Panc1 (cell line): ENCODE measurements at regions not wholly inside any gene's neighbourhood (a gene's known extent, or its start where the extent isn't known, plus 50 kb on each side); places are given as distances from the start of the nearest gene placed in this dataset.

Source experiments
- ATAC-seq: fragments of 200-7000 bp; cut with Tn5 transposase; 2 replicates; pipeline ENCODE4 v1.9.1; 2020; ENCODE audit warnings: mild to moderate bottlenecking, moderate library complexity
- BruUV-seq: library from RNA; stranded (reverse); fragments of 400-500 nt; replicated peaks from 2 replicates; lab custom pipeline; 2021; lab: Mats Ljungman, UMichigan
- CTCF ChIA-PET: fragments of 300-600 bp; sonication (Branson Sonifier 250); formaldehyde crosslinking; loops from one replicate; lab custom pipeline; 2022; ENCODE audit warnings: antibody characterized with exemption; lab: Charles Lee
- POLR2A ChIA-PET: fragments of 300-600 bp; sonication (Branson Sonifier 250); formaldehyde crosslinking; loops from one replicate; lab custom pipeline; 2022; ENCODE audit warnings: antibody characterized with exemption; lab: Charles Lee
- DNase-seq: peaks from one replicate; pipeline ENCODE4 v3.0.0-alpha.2; 2010; ENCODE audit warnings: low read depth, low spot score
- H3K27ac ChIP-seq: 2 replicates; pipeline ENCODE4 v1.5.1; 2011; ENCODE audit warnings: mild to moderate bottlenecking, low read length, inconsistent platforms
- H3K27me3 ChIP-seq: fragments of 200-500 bp; sonication (Bioruptor generic); 2 replicates; pipeline ENCODE4 v1.6.0; 2014; ENCODE audit warnings: low read length, inconsistent platforms; ENCODE audit not compliant: control insufficient read depth, insufficient read depth
- H3K36me3 ChIP-seq: fragments of 200-500 bp; sonication (Bioruptor generic); 2 replicates; pipeline ENCODE4 v1.5.1; 2014; ENCODE audit warnings: inconsistent platforms, mild to moderate bottlenecking, low read length, moderate library complexity; ENCODE audit not compliant: control insufficient read depth, insufficient read depth
- H3K4me1 ChIP-seq: 2 replicates; pipeline ENCODE4 v1.5.1; 2011; ENCODE audit warnings: inconsistent platforms, mild to moderate bottlenecking, low read length, moderate library complexity; ENCODE audit not compliant: control insufficient read depth, insufficient read depth
- H3K4me3 ChIP-seq, 2 experiments: 2 replicates each; pipeline ENCODE4 v1.5.1; 2011 to 2012; ENCODE audit warnings: low read depth in 2 of 2, low read length in 2 of 2, mild to moderate bottlenecking in 2 of 2, inconsistent platforms in 1 of 2, moderate library complexity in 1 of 2
- H3K9me3 ChIP-seq: fragments of 200-500 bp; sonication (Bioruptor generic); 2 replicates; pipeline ENCODE4 v1.5.1; 2014; ENCODE audit warnings: low read depth, mild to moderate bottlenecking, inconsistent platforms, low read length, moderate library complexity; ENCODE audit not compliant: control insufficient read depth, insufficient read depth
- POLR2AphosphoS5 ChIP-seq: IDR thresholded peaks from 2 replicates; pipeline ENCODE4 v1.6.1; 2012; ENCODE audit warnings: mild to moderate bottlenecking, low read depth, low read length, moderate library complexity
- REST ChIP-seq, 2 experiments: IDR thresholded peaks; 2 replicates each; pipeline ENCODE4 v1.6.1; 2011 to 2012; ENCODE audit warnings: low read depth in 2 of 2, control low read depth in 1 of 2, low read length in 1 of 2, mild to moderate bottlenecking in 1 of 2, moderate library complexity in 1 of 2; ENCODE audit not compliant: insufficient read depth in 1 of 2
- SIN3A ChIP-seq: IDR thresholded peaks from 2 replicates; pipeline ENCODE4 v1.6.1; 2012; ENCODE audit warnings: low read depth, mild to moderate bottlenecking, low read length, moderate library complexity, borderline replicate concordance; ENCODE audit not compliant: insufficient read depth
- TCF7L2 ChIP-seq: IDR thresholded peaks from 2 replicates; pipeline ENCODE4 v1.6.1; 2011; ENCODE audit warnings: mild to moderate bottlenecking, low read depth, low read length, inconsistent platforms
- in situ Hi-C: cut with HindIII; loops from 2 replicates; pipeline ENCODE4 v1.10.0; 2016; ENCODE audit warnings: low sequenced_read_pairs, low pct_unique_long_range_greater_than_20kb
- intact Hi-C: fragments of 100-400 bp; cut with micrococcal nuclease; formaldehyde crosslinking; loops from one replicate; pipeline ENCODE4 v1.10.0; 2022; ENCODE audit not compliant: unreplicated experiment
- TF ChIP-seq, protein P1 (sequence below): fragments of 450-650 bp; IDR thresholded peaks from 2 replicates; pipeline ENCODE4 v1.5.1; 2017; ENCODE audit warnings: mild to moderate bottlenecking

DNA sequence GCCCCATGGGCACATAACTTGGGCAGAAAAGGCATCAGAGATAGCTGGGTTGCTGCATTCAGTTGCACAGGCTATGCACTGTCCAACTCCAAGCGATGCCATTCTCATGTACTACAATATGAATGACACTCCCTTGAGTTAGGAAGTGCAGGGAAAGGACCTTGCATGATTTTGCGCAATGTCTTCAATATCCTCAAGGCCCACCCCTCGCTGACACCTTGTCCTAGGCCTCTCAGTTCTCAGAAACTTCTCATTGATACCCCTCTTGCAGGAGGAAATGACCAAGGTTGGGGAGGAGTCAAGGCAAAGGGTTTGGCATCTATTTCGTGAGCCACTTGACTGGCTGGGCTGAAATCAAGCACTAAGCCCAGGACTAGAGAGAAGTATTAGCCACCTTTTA, 70.4 kb downstream of the ARL6IP4 start:
- POLR2A ChIA-PET = interaction anchor here (0.7 kb wide), 1 partner anchor 18 kb away, joined by 5 read pairs; no protein-coding TSS in a partner anchor
- no peaks in the 10 kb centered on the region for H3K36me3 ChIP-seq
- CTCF ChIA-PET = no interaction called here
- peaks cover 5% of the 10 kb centered on the region for H3K4me1 ChIP-seq
- DNase-seq (no peak), ATAC-seq (peak; percentile 43; the same call in 1 of the 2 replicates)
- BruUV-seq = no TSS peak
- no peak for TF ChIP-seq SIN3A
- no peak for TF ChIP-seq REST (IDR thresholded peaks at IDR 0.05; ENCODE audit: insufficient read depth in 1 of 2, low read depth in 2 of 2, low read length in 1 of 2)
- TF ChIP-seq, protein P1, sequence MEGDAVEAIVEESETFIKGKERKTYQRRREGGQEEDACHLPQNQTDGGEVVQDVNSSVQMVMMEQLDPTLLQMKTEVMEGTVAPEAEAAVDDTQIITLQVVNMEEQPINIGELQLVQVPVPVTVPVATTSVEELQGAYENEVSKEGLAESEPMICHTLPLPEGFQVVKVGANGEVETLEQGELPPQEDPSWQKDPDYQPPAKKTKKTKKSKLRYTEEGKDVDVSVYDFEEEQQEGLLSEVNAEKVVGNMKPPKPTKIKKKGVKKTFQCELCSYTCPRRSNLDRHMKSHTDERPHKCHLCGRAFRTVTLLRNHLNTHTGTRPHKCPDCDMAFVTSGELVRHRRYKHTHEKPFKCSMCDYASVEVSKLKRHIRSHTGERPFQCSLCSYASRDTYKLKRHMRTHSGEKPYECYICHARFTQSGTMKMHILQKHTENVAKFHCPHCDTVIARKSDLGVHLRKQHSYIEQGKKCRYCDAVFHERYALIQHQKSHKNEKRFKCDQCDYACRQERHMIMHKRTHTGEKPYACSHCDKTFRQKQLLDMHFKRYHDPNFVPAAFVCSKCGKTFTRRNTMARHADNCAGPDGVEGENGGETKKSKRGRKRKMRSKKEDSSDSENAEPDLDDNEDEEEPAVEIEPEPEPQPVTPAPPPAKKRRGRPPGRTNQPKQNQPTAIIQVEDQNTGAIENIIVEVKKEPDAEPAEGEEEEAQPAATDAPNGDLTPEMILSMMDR = no peak
- no peak for TF ChIP-seq POLR2AphosphoS5
- no peak for TF ChIP-seq TCF7L2
- H3K27me3 ChIP-seq = no peaks in the 10 kb centered on the region
- no peak overlapping the region for H3K27ac ChIP-seq
- in situ Hi-C loops = no loop called here
- no peak overlapping the region for H3K4me3 ChIP-seq
- no peaks in the 10 kb centered on the region for H3K9me3 ChIP-seq
- intact Hi-C loops = no loop called here

DNA sequence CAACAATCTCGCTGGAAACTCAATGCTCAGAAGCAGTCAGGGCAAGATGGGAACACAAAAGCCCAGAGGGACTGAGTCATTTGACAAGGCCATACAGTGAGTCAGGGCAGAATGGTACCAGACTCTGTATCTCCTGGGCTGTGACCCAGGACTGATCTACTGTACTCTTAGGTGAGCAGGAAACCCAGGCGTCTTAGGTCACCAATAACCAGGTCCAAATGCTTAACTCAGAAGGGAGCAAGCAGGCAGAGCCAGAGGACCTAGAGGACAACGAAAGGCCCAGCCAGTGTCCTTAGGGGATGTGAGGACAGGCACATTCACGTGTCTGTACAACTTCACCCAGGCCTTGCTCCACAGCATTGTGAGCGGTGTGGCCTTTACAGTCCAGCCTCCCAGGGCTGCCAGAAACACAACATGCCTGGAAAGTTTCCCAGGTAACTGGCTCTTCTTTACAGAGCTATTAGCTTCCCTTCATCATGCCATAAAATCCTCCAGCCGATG, 69.9 kb downstream of the ARL6IP4 start:
- no peaks in the 10 kb centered on the region for H3K9me3 ChIP-seq
- H3K27ac ChIP-seq = no peak overlapping the region
- TF ChIP-seq TCF7L2 (no peak), REST (IDR thresholded peaks at IDR 0.05; ENCODE audit: insufficient read depth in 1 of 2, low read depth in 2 of 2, low read length in 1 of 2) (no peak), POLR2AphosphoS5 (no peak), SIN3A (no peak)
- TF ChIP-seq, protein P1 = no peak
- H3K4me3 ChIP-seq = no peak overlapping the region
- no TSS peak for BruUV-seq
- ChIA-PET POLR2A (interaction anchor here (0.7 kb wide), 1 partner anchor 18 kb away, joined by 5 read pairs; no protein-coding TSS in a partner anchor), CTCF (interaction anchor here (0.6 kb wide), 1 partner anchor 78 kb away, joined by 9 read pairs; no protein-coding TSS in a partner anchor)
- no peaks in the 10 kb centered on the region for H3K27me3 ChIP-seq
- ATAC-seq (peak; percentile 43), DNase-seq (no peak)
- intact Hi-C loops = no loop called here
- H3K36me3 ChIP-seq = no peaks in the 10 kb centered on the region
- in situ Hi-C loops = no loop called here
- no peaks in the 10 kb centered on the region for H3K4me1 ChIP-seq
